Tibial nerve (tissue), 4 donors: ENCODE measurements at regions not wholly inside any gene's neighbourhood (a gene's known extent, or its start where the extent isn't known, plus 50 kb on each side); places are given as distances from the start of the nearest gene placed in this dataset.

Experiments
- DNase-seq, 2 donors: peaks; one replicate each; pipeline ENCODE4 v3.0.0-alpha.2; 2019; ENCODE audit warnings: low spot score in 2 of 2
- H3K27ac ChIP-seq, 4 donors: fragments of 200-600 bp; sonication (generic) in 3 of 4; one replicate each; pipeline ENCODE4 v1.5.1; 2017 to 2019; ENCODE audit warnings: mild to moderate bottlenecking in 1 of 4
- H3K27me3 ChIP-seq, 2 donors: fragments of 200-600 bp; sonication (generic) in 1 of 2; one replicate each; pipeline versions ENCODE4 v1.5.1 to v1.6.0; 2017 to 2019
- H3K36me3 ChIP-seq, 3 donors: fragments of 200-600 bp; sonication (generic); one replicate each; pipeline ENCODE4 v1.5.1; 2018 to 2019
- H3K4me1 ChIP-seq, 4 donors: fragments of 200-600 bp; sonication (generic) in 3 of 4; one replicate each; pipeline ENCODE4 v1.5.1; 2017 to 2019
- H3K4me3 ChIP-seq, 4 donors: fragments of 200-600 bp; sonication (generic) in 3 of 4; one replicate each; pipeline ENCODE4 v1.5.1; 2017 to 2019; ENCODE audit warnings: mild to moderate bottlenecking in 1 of 4, moderate library complexity in 1 of 4
- H3K9me3 ChIP-seq, 4 donors: fragments of 200-600 bp; sonication (generic) in 3 of 4; one replicate each; pipeline ENCODE4 v1.5.1; 2017 to 2019
- EP300 ChIP-seq, 2 donors: sonication (generic); formaldehyde crosslinking; IDR thresholded peaks; one replicate each; pipeline ENCODE4 v1.6.1; 2017; ENCODE audit warnings: antibody characterized with exemption in 2 of 2, mild to moderate bottlenecking in 1 of 2
- POLR2A ChIP-seq, 2 donors: fragments of 450-650 bp; IDR thresholded peaks; one replicate each; pipeline ENCODE4 v1.6.1; 2017; ENCODE audit warnings: antibody characterized with exemption in 2 of 2, mild to moderate bottlenecking in 2 of 2, moderate library complexity in 2 of 2
- WGBS, 2 donors: methylation state at CpG; one replicate each; pipeline ENCODE4 v1.1.5; 2018; 5-methylcytosine and 5-hydroxymethylcytosine counted together
- TF ChIP-seq, protein P1 (sequence below), 5 experiments: fragments of 200-600 bp in 3 of 5; fragments of 450-650 bp in 2 of 5; sonication (generic) in 3 of 5; IDR thresholded peaks; one replicate each; pipeline ENCODE4 v1.5.1; 2016 to 2019; ENCODE audit warnings: antibody characterized with exemption in 5 of 5, mild to moderate bottlenecking in 3 of 5, moderate library complexity in 2 of 5

DNA sequence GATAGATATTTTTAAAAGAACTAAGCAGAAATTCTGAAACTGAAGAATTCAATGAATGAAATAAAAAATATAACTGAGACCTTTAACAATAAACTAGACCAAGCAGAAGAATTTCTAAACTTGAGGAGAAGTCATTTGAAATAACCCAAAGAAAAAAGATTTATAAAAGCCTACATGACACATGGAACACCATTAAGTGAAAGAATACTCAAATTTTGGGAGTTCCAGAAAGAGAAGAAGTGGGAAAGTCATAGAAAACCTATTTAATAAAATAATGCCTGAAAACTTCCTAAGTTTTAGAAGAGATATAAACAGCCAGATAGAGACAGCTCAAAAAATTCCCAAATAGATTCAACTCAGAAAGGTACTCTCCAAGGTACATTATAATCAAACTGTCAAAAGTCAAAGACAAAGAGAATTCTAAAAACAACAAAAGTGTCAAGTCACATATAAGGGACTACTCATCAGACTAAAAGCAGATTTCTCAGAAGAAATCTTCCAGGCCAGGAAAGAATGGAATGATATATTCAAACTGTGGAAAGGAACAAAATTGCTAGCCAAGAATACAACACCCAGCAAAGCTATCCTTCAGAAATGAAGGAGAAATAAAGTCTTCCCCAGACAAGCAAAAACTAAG lies 72.9 kb upstream of the GNAZ start:
- DNase-seq: no peak
- Histone ChIP-seq H3K27ac (no peak overlapping the region), H3K27me3 (no peaks in the 10 kb centered on the region), H3K9me3 (peaks cover 0 to 29% (median 10%) of the 10 kb centered on the region in 4 donors), H3K4me3 (no peak overlapping the region), H3K36me3 (no peaks in the 10 kb centered on the region), H3K4me1 (no peaks in the 10 kb centered on the region)
- TF ChIP-seq, protein P1, sequence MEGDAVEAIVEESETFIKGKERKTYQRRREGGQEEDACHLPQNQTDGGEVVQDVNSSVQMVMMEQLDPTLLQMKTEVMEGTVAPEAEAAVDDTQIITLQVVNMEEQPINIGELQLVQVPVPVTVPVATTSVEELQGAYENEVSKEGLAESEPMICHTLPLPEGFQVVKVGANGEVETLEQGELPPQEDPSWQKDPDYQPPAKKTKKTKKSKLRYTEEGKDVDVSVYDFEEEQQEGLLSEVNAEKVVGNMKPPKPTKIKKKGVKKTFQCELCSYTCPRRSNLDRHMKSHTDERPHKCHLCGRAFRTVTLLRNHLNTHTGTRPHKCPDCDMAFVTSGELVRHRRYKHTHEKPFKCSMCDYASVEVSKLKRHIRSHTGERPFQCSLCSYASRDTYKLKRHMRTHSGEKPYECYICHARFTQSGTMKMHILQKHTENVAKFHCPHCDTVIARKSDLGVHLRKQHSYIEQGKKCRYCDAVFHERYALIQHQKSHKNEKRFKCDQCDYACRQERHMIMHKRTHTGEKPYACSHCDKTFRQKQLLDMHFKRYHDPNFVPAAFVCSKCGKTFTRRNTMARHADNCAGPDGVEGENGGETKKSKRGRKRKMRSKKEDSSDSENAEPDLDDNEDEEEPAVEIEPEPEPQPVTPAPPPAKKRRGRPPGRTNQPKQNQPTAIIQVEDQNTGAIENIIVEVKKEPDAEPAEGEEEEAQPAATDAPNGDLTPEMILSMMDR (IDR thresholded peaks at IDR 0.05): no peak
- TF ChIP-seq POLR2A (IDR thresholded peaks at IDR 0.05) (no peak), EP300 (IDR thresholded peaks at IDR 0.05) (no peak)

DNA sequence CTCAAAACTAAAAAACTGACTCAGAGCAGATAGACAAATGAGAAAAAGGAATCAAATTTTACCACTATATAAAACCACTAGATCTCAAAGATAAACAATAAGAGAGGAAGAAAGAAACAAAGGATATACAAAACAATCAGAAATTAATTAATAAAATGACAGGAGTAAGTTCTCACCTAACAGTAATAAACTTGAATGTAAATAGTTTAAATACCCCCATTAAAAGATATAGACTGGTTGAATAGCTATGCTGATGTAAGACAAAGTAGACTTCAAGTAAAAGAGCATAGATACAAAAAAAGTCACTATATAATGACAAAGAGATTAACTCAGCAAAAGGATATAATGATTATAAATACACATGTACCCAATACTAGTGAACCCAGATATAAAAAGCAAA lies 72.3 kb upstream of the GNAZ start:
- no peaks in the 10 kb centered on the region for H3K4me1 ChIP-seq
- no peak overlapping the region for H3K27ac ChIP-seq
- no peak overlapping the region for H3K4me3 ChIP-seq
- TF ChIP-seq POLR2A (IDR thresholded peaks at IDR 0.05) (no peak), EP300 (IDR thresholded peaks at IDR 0.05) (no peak)
- TF ChIP-seq, protein P1 (IDR thresholded peaks at IDR 0.05): no peak
- no peak for DNase-seq
- no peaks in the 10 kb centered on the region for H3K27me3 ChIP-seq
- H3K36me3 ChIP-seq: no peaks in the 10 kb centered on the region
- peaks cover 0 to 29% (median 10%) of the 10 kb centered on the region in 4 donors for H3K9me3 ChIP-seq

DNA sequence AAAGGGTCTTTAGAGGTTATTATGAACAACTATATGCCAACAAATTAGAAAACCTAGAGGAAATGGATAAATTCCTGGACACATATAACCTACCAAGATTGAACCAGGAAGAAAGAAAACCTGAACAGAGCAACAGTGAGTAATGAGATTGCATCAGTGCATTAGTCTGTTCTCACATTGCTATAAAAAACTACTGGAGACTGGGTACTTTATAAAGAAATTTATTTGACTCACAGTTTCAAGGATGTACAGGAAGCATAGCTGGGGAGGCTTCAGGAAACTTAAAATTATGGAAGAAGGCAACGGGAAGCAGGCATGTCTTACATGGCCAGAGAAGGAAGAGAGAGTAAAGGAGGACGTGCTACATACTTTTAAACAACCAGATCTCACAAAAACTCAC lies 70.8 kb upstream of the GNAZ start:
- Histone ChIP-seq H3K27me3 (no peaks in the 10 kb centered on the region), H3K4me3 (no peak overlapping the region), H3K4me1 (no peaks in the 10 kb centered on the region), H3K9me3 (peaks cover 0 to 29% (median 10%) of the 10 kb centered on the region in 4 donors), H3K36me3 (no peaks in the 10 kb centered on the region), H3K27ac (no peak overlapping the region)
- TF ChIP-seq POLR2A (IDR thresholded peaks at IDR 0.05): no peak
- TF ChIP-seq, protein P1 (IDR thresholded peaks at IDR 0.05): no peak
- no peak for TF ChIP-seq EP300 (IDR thresholded peaks at IDR 0.05)
- WGBS, 2 donors: 48 to 57% methylated on average over 2 of the region's 2 CpGs
- DNase-seq: no peak

DNA sequence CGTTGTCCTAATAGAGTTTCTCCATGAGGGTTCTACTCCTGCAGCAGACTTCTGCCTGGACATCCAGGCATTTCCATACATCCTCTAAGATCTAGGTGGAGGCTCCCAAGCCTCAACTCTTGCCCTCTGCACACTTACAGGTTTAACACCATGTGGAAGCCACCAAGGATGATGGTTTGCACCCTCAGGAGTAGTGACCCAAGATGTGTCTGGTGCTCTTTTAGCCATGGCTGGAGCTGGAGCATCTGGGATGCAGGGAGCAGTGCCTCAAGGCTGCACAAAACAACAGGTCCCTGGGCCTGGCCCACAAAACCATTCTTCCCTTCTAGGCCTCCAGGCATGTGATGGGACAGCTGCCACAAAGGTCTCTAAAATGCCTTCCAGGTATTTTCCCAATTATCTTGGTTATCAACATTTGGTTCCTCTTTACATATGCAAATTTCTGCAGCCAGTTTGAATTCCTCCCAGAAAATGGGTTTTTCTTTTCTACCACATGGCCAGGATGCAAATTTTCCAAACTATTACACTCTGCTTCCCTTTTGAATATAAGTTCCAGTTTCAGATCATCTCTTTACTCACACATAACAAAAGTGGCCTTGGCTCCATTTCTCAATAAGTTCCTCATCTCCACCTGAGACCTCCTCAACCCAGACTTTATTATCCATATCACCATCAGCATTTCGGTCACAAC lies 69.5 kb upstream of the GNAZ start:
- 81 to 88% methylated on average over 2 of the region's 2 CpGs for WGBS, 2 donors
- H3K27ac ChIP-seq: no peak overlapping the region
- TF ChIP-seq POLR2A (IDR thresholded peaks at IDR 0.05) (no peak), EP300 (IDR thresholded peaks at IDR 0.05) (no peak)
- TF ChIP-seq, protein P1 (IDR thresholded peaks at IDR 0.05): no peak
- no peak for DNase-seq
- peaks cover 0 to 28% (median 10%) of the 10 kb centered on the region in 4 donors for H3K9me3 ChIP-seq
- H3K4me3 ChIP-seq: no peak overlapping the region
- H3K27me3 ChIP-seq: no peaks in the 10 kb centered on the region
- H3K4me1 ChIP-seq: no peaks in the 10 kb centered on the region
- no peaks in the 10 kb centered on the region for H3K36me3 ChIP-seq

DNA sequence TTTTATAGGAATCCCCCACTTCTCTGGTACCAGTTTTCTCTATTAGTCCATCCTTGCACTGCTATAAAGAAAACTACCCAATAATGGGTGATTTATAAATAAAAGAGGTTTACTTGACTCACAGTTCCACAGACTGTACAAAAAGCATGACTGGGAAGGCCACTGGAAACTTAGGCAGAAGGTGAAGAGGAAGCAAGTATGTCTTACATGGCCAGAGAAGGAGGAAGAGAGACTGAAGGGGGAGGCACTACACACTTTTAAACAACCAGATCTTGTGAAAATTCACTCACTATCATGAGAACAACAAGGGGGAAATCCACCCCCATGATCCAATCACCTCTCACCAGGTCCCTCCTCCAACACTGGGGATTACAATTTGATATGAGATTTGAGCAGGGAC lies 68.9 kb upstream of the GNAZ start:
- Histone ChIP-seq H3K4me1 (no peaks in the 10 kb centered on the region), H3K27ac (no peak overlapping the region), H3K27me3 (no peaks in the 10 kb centered on the region), H3K9me3 (peaks cover 0 to 23% (median 9%) of the 10 kb centered on the region in 4 donors), H3K36me3 (no peaks in the 10 kb centered on the region), H3K4me3 (no peak overlapping the region)
- TF ChIP-seq, protein P1 (IDR thresholded peaks at IDR 0.05): no peak
- TF ChIP-seq EP300 (IDR thresholded peaks at IDR 0.05): no peak
- TF ChIP-seq POLR2A (IDR thresholded peaks at IDR 0.05): no peak
- no peak for DNase-seq
